ENCODE measurements at regions not wholly inside any gene's neighbourhood (a gene's known extent, or its start where the extent isn't known, plus 50 kb on each side); places are given as distances from the start of the nearest gene placed in this dataset.
"Not testable (repeated sequence)": the region's sequence is repeated elsewhere in the genome, so short reads cannot be mapped to it uniquely, and the experiment has no call there.

DNA sequence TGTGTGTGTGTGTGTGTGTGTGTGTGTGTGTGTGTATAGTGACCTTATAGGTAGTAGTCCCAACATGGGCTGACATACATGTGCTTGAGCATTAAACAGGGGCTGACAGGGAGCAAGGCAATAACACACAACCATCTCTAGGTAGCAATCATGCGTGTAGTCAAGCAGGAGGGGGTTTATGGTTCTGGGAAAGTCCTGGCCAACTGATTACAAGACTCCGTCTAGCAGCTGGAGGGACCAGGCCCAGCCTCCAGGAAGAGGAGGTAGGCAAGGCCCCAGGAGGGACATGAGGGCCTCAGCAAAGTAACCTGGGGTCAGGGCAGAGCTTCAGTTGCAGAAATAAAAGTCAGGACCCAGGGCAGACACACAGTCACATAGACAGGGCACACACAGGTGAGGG is 60.6 kb upstream of the E2F3 start:
- TF ChIP-seq, protein P1, sequence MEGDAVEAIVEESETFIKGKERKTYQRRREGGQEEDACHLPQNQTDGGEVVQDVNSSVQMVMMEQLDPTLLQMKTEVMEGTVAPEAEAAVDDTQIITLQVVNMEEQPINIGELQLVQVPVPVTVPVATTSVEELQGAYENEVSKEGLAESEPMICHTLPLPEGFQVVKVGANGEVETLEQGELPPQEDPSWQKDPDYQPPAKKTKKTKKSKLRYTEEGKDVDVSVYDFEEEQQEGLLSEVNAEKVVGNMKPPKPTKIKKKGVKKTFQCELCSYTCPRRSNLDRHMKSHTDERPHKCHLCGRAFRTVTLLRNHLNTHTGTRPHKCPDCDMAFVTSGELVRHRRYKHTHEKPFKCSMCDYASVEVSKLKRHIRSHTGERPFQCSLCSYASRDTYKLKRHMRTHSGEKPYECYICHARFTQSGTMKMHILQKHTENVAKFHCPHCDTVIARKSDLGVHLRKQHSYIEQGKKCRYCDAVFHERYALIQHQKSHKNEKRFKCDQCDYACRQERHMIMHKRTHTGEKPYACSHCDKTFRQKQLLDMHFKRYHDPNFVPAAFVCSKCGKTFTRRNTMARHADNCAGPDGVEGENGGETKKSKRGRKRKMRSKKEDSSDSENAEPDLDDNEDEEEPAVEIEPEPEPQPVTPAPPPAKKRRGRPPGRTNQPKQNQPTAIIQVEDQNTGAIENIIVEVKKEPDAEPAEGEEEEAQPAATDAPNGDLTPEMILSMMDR (IDR thresholded peaks at IDR 0.05) = no peak
- no peak for TF ChIP-seq POLR2A (IDR thresholded peaks at IDR 0.05)
- no peak for TF ChIP-seq EP300 (IDR thresholded peaks at IDR 0.05)

DNA sequence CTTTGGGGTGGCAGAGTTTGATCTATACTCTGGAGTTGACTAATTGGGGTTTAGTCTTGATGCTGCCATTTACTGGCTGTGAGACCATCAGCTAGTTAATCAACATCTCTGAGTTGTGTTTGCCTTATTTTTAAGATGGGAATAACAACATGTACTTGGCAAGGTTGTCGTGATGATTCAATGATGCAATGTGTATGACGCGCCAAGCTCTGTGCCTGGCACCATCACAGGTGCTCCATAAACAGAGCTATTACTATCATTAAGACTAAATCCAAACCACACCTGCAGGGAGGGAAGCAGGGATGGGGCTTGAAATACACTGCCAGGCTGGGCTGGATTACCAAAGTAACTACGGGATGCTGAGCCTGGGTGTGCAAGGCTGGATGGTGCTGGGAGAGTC is 60.1 kb upstream of the E2F3 start:
- Histone ChIP-seq H3K27ac (no peak overlapping the region), H3K9me3 (peaks cover 0 to under 1% (median 0%) of the 10 kb centered on the region in 4 donors), H3K4me1 (no peaks in the 10 kb centered on the region), H3K4me3 (no peak overlapping the region), H3K36me3 (no peaks in the 10 kb centered on the region), H3K27me3 (no peaks in the 10 kb centered on the region)
- no peak for DNase-seq (ENCODE audit: low spot score in 2 of 2)
- TF ChIP-seq, protein P1 (IDR thresholded peaks at IDR 0.05) = no peak
- TF ChIP-seq EP300 (IDR thresholded peaks at IDR 0.05) = no peak
- TF ChIP-seq POLR2A (IDR thresholded peaks at IDR 0.05) = no peak
- WGBS, 2 donors = 92 to 93% methylated on average over 4 of the region's 4 CpGs

More for the DNA sequence above, 60.6 kb upstream of the E2F3 start:
- Histone ChIP-seq H3K27ac (no peak overlapping the region), H3K9me3 (no peaks in the 10 kb centered on the region), H3K36me3 (no peaks in the 10 kb centered on the region), H3K4me1 (peaks cover 0 to 2% (median 0%) of the 10 kb centered on the region in 4 donors), H3K27me3 (no peaks in the 10 kb centered on the region), H3K4me3 (no peak overlapping the region)
- DNase-seq (ENCODE audit: low spot score in 2 of 2) = no peak
- WGBS, 2 donors = 43 to 47% methylated on average over 2 of the region's 2 CpGs

GRCh38 chr6:20346948-20347347 is 54.7 kb upstream of the E2F3 start:
- 84 to 86% methylated on average over 4 of the region's 4 CpGs for WGBS, 2 donors
- H3K27ac ChIP-seq; H3K4me3 ChIP-seq; H3K9me3 ChIP-seq; H3K4me1 ChIP-seq; H3K27me3 ChIP-seq; DNase-seq (ENCODE audit: low spot score in 2 of 2); H3K36me3 ChIP-seq: not testable (repeated sequence)

DNA sequence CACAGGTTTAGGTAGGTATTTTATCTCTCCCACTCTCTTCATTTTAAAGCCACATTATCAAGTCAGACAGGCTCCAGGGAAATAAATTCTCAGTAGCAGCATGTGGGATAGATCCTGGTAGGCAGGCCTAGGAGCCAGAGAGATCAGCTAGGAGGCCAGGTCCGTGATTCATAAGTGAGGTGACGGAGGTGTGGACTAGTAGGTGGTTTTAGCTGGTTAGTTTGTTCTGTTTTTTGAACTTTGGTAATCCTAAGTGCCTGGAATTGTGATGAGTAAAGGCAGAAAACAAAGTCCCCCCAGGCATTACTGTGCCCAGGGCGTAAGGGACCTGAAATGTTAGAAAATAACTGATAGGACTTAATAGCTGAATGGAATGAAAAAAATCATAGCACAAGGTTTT is 53.6 kb upstream of the E2F3 start:
- no peak overlapping the region for H3K27ac ChIP-seq
- H3K9me3 ChIP-seq = peaks cover 0 to 18% (median 0%) of the 10 kb centered on the region in 4 donors
- H3K4me3 ChIP-seq = no peak overlapping the region
- DNase-seq (ENCODE audit: low spot score in 2 of 2) = no peak
- TF ChIP-seq, protein P1 (IDR thresholded peaks at IDR 0.05) = no peak
- TF ChIP-seq EP300 (IDR thresholded peaks at IDR 0.05) (no peak), POLR2A (IDR thresholded peaks at IDR 0.05) (no peak)
- WGBS, 2 donors = 86 to 87% methylated on average over 3 of the region's 3 CpGs
- H3K36me3 ChIP-seq = no peaks in the 10 kb centered on the region
- no peaks in the 10 kb centered on the region for H3K27me3 ChIP-seq
- no peaks in the 10 kb centered on the region for H3K4me1 ChIP-seq

DNA sequence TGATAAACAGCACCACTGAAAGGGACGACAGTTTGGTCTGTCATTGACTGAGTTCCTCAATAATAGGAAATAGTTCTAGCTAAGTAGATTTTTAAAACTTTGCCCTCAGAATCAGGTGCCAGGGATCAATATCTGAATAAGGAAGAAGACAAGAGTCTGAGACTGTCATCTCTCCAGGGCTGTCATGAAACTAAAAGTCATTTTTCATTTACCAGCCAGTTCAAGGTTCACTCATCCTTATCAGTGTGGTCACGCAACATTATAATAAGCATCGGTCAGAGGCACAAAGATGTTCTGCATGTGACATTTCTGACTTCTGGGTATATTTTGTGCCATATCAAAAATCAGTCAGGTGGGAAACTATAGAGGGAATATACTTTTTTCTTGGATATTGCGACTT is 52.5 kb upstream of the E2F3 start:
- no peaks in the 10 kb centered on the region for H3K36me3 ChIP-seq
- TF ChIP-seq, protein P1 (IDR thresholded peaks at IDR 0.05) = no peak
- TF ChIP-seq POLR2A (IDR thresholded peaks at IDR 0.05) = no peak
- TF ChIP-seq EP300 (IDR thresholded peaks at IDR 0.05) = no peak
- 86 to 89% methylated on average over 4 of the region's 4 CpGs for WGBS, 2 donors

DNA sequence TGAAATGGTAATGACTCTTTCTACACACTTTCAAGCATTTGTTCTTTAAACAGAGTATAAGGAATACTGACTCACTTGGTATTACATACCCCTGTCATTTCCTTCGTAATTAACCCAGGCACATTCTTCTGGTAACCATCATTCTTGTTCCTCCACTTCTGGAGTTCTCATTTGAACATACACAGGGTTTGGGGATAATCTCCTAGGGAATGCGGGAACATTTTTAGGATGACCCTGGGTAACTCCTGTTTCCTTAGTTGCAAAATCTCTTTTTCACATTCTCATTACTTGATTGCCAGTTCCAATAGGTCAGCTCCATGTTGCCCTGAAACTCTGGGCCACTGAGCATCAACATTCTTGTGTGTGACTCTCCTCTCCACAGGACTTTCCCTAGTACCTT is 51.5 kb upstream of the E2F3 start:
- H3K36me3 ChIP-seq = no peaks in the 10 kb centered on the region
- peaks cover 0 to 24% (median 2%) of the 10 kb centered on the region in 4 donors for H3K9me3 ChIP-seq
- TF ChIP-seq EP300 (IDR thresholded peaks at IDR 0.05) (no peak), POLR2A (IDR thresholded peaks at IDR 0.05) (no peak)
- TF ChIP-seq, protein P1 (IDR thresholded peaks at IDR 0.05) = no peak
- no peak for DNase-seq (ENCODE audit: low spot score in 2 of 2)
- H3K4me1 ChIP-seq = no peaks in the 10 kb centered on the region
- H3K27me3 ChIP-seq = no peaks in the 10 kb centered on the region
- 82 to 83% methylated on average over 2 of the region's 2 CpGs for WGBS, 2 donors
- no peak overlapping the region for H3K4me3 ChIP-seq
- H3K27ac ChIP-seq = no peak overlapping the region

More for the DNA sequence above, 52.5 kb upstream of the E2F3 start:
- H3K4me3 ChIP-seq = no peak overlapping the region
- H3K27me3 ChIP-seq = no peaks in the 10 kb centered on the region
- no peaks in the 10 kb centered on the region for H3K4me1 ChIP-seq
- no peak overlapping the region for H3K27ac ChIP-seq
- no peak for DNase-seq (ENCODE audit: low spot score in 2 of 2)
- peaks cover 0 to 24% (median 2%) of the 10 kb centered on the region in 4 donors for H3K9me3 ChIP-seq

Data from tibial nerve (tissue), 4 donors.